ENCODE measurements at regions not wholly inside any gene's neighbourhood (a gene's known extent, or its start where the extent isn't known, plus 50 kb on each side); places are given as distances from the start of the nearest gene placed in this dataset.
A peak's percentile ranks its signal among the peaks of the same experiment; 100 is the strongest.

- intact Hi-C loops (cut with DNase I), result no loop called here
- Histone ChIP-seq H3K27ac (no peak overlapping the region), H3K4me3 (no peak overlapping the region), H3K27me3 (no peaks in the 10 kb centered on the region), H3K4me1 (no peaks in the 10 kb centered on the region), H3K36me3 (no peaks in the 10 kb centered on the region), H3K9me3 (no peaks in the 10 kb centered on the region)
- no peak for TF ChIP-seq CTCF (IDR thresholded peaks at IDR 0.05)
- DNase-seq (ENCODE audit: low spot score in 2 of 2), result no peak
These were observed 128.2 kb upstream of the AFDN start for GRCh38 chr6:167698540-167698939.

- no peaks in the 10 kb centered on the region for H3K4me1 ChIP-seq
- TF ChIP-seq CTCF (IDR thresholded peaks at IDR 0.05), result no peak
- H3K36me3 ChIP-seq, result no peaks in the 10 kb centered on the region
- H3K27ac ChIP-seq, result peak overlapping the region; percentile 49 to 51
- no peaks in the 10 kb centered on the region for H3K9me3 ChIP-seq
- peak; percentile 41 to 82 for DNase-seq (ENCODE audit: low spot score in 2 of 2)
- intact Hi-C loops (cut with DNase I), result no loop called here
- peak overlapping the region in 1 of 2 donors; percentile 37 for H3K4me3 ChIP-seq
- no peaks in the 10 kb centered on the region for H3K27me3 ChIP-seq
These were observed 127.4 kb upstream of the AFDN start for GRCh38 chr6:167699141-167699931.

- H3K4me3 ChIP-seq, result no peak overlapping the region
- intact Hi-C loops (cut with DNase I), result no loop called here
- no peak for TF ChIP-seq CTCF (IDR thresholded peaks at IDR 0.05)
- H3K4me1 ChIP-seq, result no peaks in the 10 kb centered on the region
- H3K27me3 ChIP-seq, result no peaks in the 10 kb centered on the region
- DNase-seq (ENCODE audit: low spot score in 2 of 2), result no peak
- no peaks in the 10 kb centered on the region for H3K36me3 ChIP-seq
- no peaks in the 10 kb centered on the region for H3K9me3 ChIP-seq
- H3K27ac ChIP-seq, result peak overlapping the region; percentile 32 to 49
These were observed 126.5 kb upstream of the AFDN start for GRCh38 chr6:167700199-167700598.

GRCh38 chr6:167701010-167701409 lies 125.7 kb upstream of the AFDN start:
- TF ChIP-seq CTCF (IDR thresholded peaks at IDR 0.05), result no peak
- H3K27ac ChIP-seq, result no peak overlapping the region
- no peaks in the 10 kb centered on the region for H3K36me3 ChIP-seq
- no peak overlapping the region for H3K4me3 ChIP-seq
- no peaks in the 10 kb centered on the region for H3K4me1 ChIP-seq
- no peak for DNase-seq (ENCODE audit: low spot score in 2 of 2)
- H3K27me3 ChIP-seq, result no peaks in the 10 kb centered on the region
- H3K9me3 ChIP-seq, result no peaks in the 10 kb centered on the region
- intact Hi-C loops (cut with DNase I), result no loop called here

GRCh38 chr6:167702241-167702827 lies 124.4 kb upstream of the AFDN start:
- TF ChIP-seq CTCF (IDR thresholded peaks at IDR 0.05), result no peak
- no peaks in the 10 kb centered on the region for H3K4me1 ChIP-seq
- no peak overlapping the region for H3K27ac ChIP-seq
- DNase-seq (ENCODE audit: low spot score in 2 of 2), result no peak
- H3K4me3 ChIP-seq, result no peak overlapping the region
- intact Hi-C loops (cut with DNase I), result no loop called here
- H3K9me3 ChIP-seq, result no peaks in the 10 kb centered on the region
- H3K27me3 ChIP-seq, result no peaks in the 10 kb centered on the region
- H3K36me3 ChIP-seq, result no peaks in the 10 kb centered on the region

Data from ascending aorta (tissue), 2 donors.